Caco-2 (cell line): ENCODE measurements at regions not wholly inside any gene's neighbourhood (a gene's known extent, or its start where the extent isn't known, plus 50 kb on each side); places are given as distances from the start of the nearest gene placed in this dataset.
"Not testable (repeated sequence)": the region's sequence is repeated elsewhere in the genome, so short reads cannot be mapped to it uniquely, and the experiment has no call there.

Experiments used
- BruUV-seq: library from RNA; stranded (reverse); fragments of 400-500 nt; replicated peaks from 2 replicates; lab custom pipeline; 2021; lab: Mats Ljungman, UMichigan
- CTCF ChIA-PET: fragments of 300-600 bp; sonication (Branson Sonifier 250); formaldehyde crosslinking; loops from one replicate; lab custom pipeline; 2022; ENCODE audit warnings: antibody characterized with exemption; lab: Charles Lee
- POLR2A ChIA-PET: fragments of 300-600 bp; sonication (Branson Sonifier 250); formaldehyde crosslinking; loops from one replicate; lab custom pipeline; 2022; ENCODE audit warnings: antibody characterized with exemption; lab: Charles Lee
- DNase-seq, 2 experiments: peaks; one replicate each; pipeline versions ENCODE4 v3.0.0 to v3.0.0-alpha.2; 2020 to 2022
- H3K27me3 ChIP-seq: replicated peaks from 2 replicates; pipeline ENCODE4 v1.6.0; 2011; ENCODE audit warnings: low read length; ENCODE audit not compliant: control insufficient read depth, insufficient read depth
- H3K36me3 ChIP-seq: 2 replicates; pipeline ENCODE4 v1.5.1; 2011; ENCODE audit warnings: low read length; ENCODE audit not compliant: control insufficient read depth, insufficient read depth
- H3K4me1 ChIP-seq: fragments of 250-450 bp; sonication (Bioruptor Pico); 2 replicates; pipeline ENCODE4 v1.5.1; 2020; ENCODE audit warnings: mild to moderate bottlenecking
- H3K4me3 ChIP-seq: 2 replicates; pipeline ENCODE4 v1.5.1; 2011; ENCODE audit warnings: low read depth, mild to moderate bottlenecking, control low read depth, low read length
- H3K9me3 ChIP-seq: fragments of 250-450 bp; sonication (Bioruptor Pico); 2 replicates; pipeline ENCODE4 v1.5.1; 2020; ENCODE audit warnings: mild to moderate bottlenecking, moderate library complexity
- H3K27ac Mint-ChIP-seq: one replicate; pipeline ENCODE4 v1.8.0; 2022; ENCODE audit warnings: mixed read lengths; ENCODE audit not compliant: unreplicated experiment
- H3K27me3 Mint-ChIP-seq: one replicate; pipeline ENCODE4 v1.8.0; 2022; ENCODE audit warnings: mixed read lengths; ENCODE audit not compliant: insufficient read depth, unreplicated experiment
- H3K36me3 Mint-ChIP-seq: one replicate; pipeline ENCODE4 v1.8.0; 2022; ENCODE audit warnings: mild to moderate bottlenecking, mixed read lengths; ENCODE audit not compliant: insufficient read depth, unreplicated experiment
- H3K4me1 Mint-ChIP-seq: one replicate; pipeline ENCODE4 v1.8.0; 2022; ENCODE audit warnings: low read depth, mixed read lengths; ENCODE audit not compliant: unreplicated experiment
- H3K4me3 Mint-ChIP-seq: one replicate; pipeline ENCODE4 v1.8.0; 2022; ENCODE audit warnings: mild to moderate bottlenecking, moderate library complexity, mixed read lengths; ENCODE audit not compliant: unreplicated experiment
- H3K9me3 Mint-ChIP-seq: one replicate; pipeline ENCODE4 v1.8.0; 2022; ENCODE audit warnings: mixed read lengths; ENCODE audit not compliant: unreplicated experiment
- CTCF ChIP-seq, 2 experiments: fragments of 200-600 bp in 1 of 2; IDR thresholded peaks; 1 replicate in 1 of 2; 2 replicates in 1 of 2; pipeline versions ENCODE4 v1.5.1 to v1.8.0; 2011 to 2022; ENCODE audit warnings: antibody characterized with exemption in 1 of 2, control low read depth in 1 of 2, inconsistent platforms in 1 of 2, low read depth in 1 of 2, low read length in 1 of 2, mild to moderate bottlenecking in 1 of 2, moderate library complexity in 1 of 2; ENCODE audit not compliant: insufficient read depth in 1 of 2, severe bottlenecking in 1 of 2, unreplicated experiment in 1 of 2
- intact Hi-C: fragments of 100-400 bp; cut with micrococcal nuclease; formaldehyde crosslinking; loops from one replicate; pipeline ENCODE4 v1.10.0; 2022; ENCODE audit not compliant: unreplicated experiment

- no peaks in the 10 kb centered on the region for H3K9me3 Mint-ChIP-seq
- Histone ChIP-seq H3K27me3 (no peaks in the 10 kb centered on the region), H3K9me3 (no peaks in the 10 kb centered on the region), H3K4me3 (no peak overlapping the region), H3K4me1 (no peaks in the 10 kb centered on the region), H3K36me3 (no peaks in the 10 kb centered on the region)
- POLR2A ChIA-PET: no interaction called here
- CTCF ChIA-PET: no interaction called here
- H3K27me3 Mint-ChIP-seq: peaks cover 3% of the 10 kb centered on the region
- TF ChIP-seq CTCF (IDR thresholded peaks at IDR 0.05; ENCODE audit: insufficient read depth in 1 of 2, low read depth in 1 of 2, low read length in 1 of 2, severe bottlenecking in 1 of 2, unreplicated experiment in 1 of 2): no peak
- BruUV-seq: no TSS peak
- intact Hi-C loops: no loop called here
- no peak overlapping the region for H3K27ac Mint-ChIP-seq
- H3K4me3 Mint-ChIP-seq: no peak overlapping the region
- DNase-seq: no peak
- no peaks in the 10 kb centered on the region for H3K4me1 Mint-ChIP-seq
- no peaks in the 10 kb centered on the region for H3K36me3 Mint-ChIP-seq
Measured at GRCh38 chr5:119751734-119752094, 122.4 kb downstream of the FAM170A start.

- ChIA-PET CTCF (no interaction called here), POLR2A (no interaction called here)
- peaks cover 3% of the 10 kb centered on the region for H3K27me3 Mint-ChIP-seq
- no peak overlapping the region for H3K4me3 Mint-ChIP-seq
- DNase-seq: no peak
- H3K9me3 Mint-ChIP-seq: no peaks in the 10 kb centered on the region
- BruUV-seq: no TSS peak
- H3K4me1 Mint-ChIP-seq: no peaks in the 10 kb centered on the region
- Histone ChIP-seq H3K36me3 (no peaks in the 10 kb centered on the region), H3K9me3 (no peaks in the 10 kb centered on the region), H3K4me3 (no peak overlapping the region), H3K27me3 (no peaks in the 10 kb centered on the region), H3K4me1 (no peaks in the 10 kb centered on the region)
- H3K27ac Mint-ChIP-seq: no peak overlapping the region
- intact Hi-C loops: no loop called here
- TF ChIP-seq CTCF (IDR thresholded peaks at IDR 0.05; ENCODE audit: insufficient read depth in 1 of 2, low read depth in 1 of 2, low read length in 1 of 2, severe bottlenecking in 1 of 2, unreplicated experiment in 1 of 2): no peak
- no peaks in the 10 kb centered on the region for H3K36me3 Mint-ChIP-seq
Measured at GRCh38 chr5:119752921-119753886, 123.8 kb downstream of the FAM170A start.

- H3K9me3 ChIP-seq, H3K27me3 ChIP-seq, H3K4me3 ChIP-seq, intact Hi-C loops, BruUV-seq, H3K27ac Mint-ChIP-seq, DNase-seq, POLR2A ChIA-PET, H3K4me1 Mint-ChIP-seq, H3K9me3 Mint-ChIP-seq, H3K36me3 ChIP-seq, H3K4me3 Mint-ChIP-seq, H3K27me3 Mint-ChIP-seq, CTCF ChIA-PET, H3K36me3 Mint-ChIP-seq, H3K4me1 ChIP-seq: not testable (repeated sequence)
Measured at GRCh38 chr5:119754825-119755224, 125.5 kb downstream of the FAM170A start.
